ENCODE measurements at regions not wholly inside any gene's neighbourhood (a gene's known extent, or its start where the extent isn't known, plus 50 kb on each side); places are given as distances from the start of the nearest gene placed in this dataset.
"Not testable (repeated sequence)": the region's sequence is repeated elsewhere in the genome, so short reads cannot be mapped to it uniquely, and the experiment has no call there.

DNA sequence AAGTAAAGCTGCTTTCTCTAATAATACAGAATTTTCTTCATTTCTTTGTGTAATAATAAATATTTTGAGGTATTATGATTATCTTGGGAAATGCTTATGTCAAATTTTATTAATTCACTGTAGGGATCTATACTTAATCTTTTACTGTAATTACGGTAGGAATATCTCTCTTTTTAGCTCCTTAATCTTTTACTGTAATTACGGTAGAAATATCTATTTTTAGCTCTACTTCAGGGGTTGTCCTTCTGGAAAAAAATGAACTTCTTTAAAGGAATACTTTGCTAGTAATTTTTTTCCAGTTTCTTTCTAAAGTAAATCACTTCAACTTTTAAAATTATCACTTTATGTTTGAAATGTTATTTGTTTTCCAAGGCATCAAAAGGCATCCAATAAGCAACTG is 2229.4 kb upstream of the AGA start:
- 63 to 66% methylated on average over 2 of the region's 2 CpGs for WGBS, 2 donors
- Histone ChIP-seq H3K9ac (ENCODE audit: insufficient read depth in 1 of 2, low read length in 2 of 2) (no peak overlapping the region), H3K27me3 (ENCODE audit: control insufficient read depth in 3 of 3, insufficient read depth in 3 of 3, low read length in 2 of 3) (no peaks in the 10 kb centered on the region), H3K36me3 (ENCODE audit: control insufficient read depth in 4 of 4, insufficient read depth in 4 of 4, low read length in 4 of 4) (no peaks in the 10 kb centered on the region), H3K9me3 (ENCODE audit: control insufficient read depth in 4 of 4, insufficient read depth in 3 of 4, low read length in 3 of 4) (no peaks in the 10 kb centered on the region), H3K4me1 (ENCODE audit: control insufficient read depth in 5 of 5, insufficient read depth in 5 of 5, low read length in 5 of 5) (no peaks in the 10 kb centered on the region), H3K27ac (ENCODE audit: low read depth in 1 of 2, low read length in 1 of 2) (no peak overlapping the region), H3K4me3 (no peak overlapping the region)
- DNase-seq (no peak), ATAC-seq (ENCODE audit: insufficient read depth, low FRiP score) (no peak)
- TF ChIP-seq, protein P1, sequence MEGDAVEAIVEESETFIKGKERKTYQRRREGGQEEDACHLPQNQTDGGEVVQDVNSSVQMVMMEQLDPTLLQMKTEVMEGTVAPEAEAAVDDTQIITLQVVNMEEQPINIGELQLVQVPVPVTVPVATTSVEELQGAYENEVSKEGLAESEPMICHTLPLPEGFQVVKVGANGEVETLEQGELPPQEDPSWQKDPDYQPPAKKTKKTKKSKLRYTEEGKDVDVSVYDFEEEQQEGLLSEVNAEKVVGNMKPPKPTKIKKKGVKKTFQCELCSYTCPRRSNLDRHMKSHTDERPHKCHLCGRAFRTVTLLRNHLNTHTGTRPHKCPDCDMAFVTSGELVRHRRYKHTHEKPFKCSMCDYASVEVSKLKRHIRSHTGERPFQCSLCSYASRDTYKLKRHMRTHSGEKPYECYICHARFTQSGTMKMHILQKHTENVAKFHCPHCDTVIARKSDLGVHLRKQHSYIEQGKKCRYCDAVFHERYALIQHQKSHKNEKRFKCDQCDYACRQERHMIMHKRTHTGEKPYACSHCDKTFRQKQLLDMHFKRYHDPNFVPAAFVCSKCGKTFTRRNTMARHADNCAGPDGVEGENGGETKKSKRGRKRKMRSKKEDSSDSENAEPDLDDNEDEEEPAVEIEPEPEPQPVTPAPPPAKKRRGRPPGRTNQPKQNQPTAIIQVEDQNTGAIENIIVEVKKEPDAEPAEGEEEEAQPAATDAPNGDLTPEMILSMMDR (IDR thresholded peaks at IDR 0.05; ENCODE audit: control extremely low read depth, extremely low read depth): no peak

DNA sequence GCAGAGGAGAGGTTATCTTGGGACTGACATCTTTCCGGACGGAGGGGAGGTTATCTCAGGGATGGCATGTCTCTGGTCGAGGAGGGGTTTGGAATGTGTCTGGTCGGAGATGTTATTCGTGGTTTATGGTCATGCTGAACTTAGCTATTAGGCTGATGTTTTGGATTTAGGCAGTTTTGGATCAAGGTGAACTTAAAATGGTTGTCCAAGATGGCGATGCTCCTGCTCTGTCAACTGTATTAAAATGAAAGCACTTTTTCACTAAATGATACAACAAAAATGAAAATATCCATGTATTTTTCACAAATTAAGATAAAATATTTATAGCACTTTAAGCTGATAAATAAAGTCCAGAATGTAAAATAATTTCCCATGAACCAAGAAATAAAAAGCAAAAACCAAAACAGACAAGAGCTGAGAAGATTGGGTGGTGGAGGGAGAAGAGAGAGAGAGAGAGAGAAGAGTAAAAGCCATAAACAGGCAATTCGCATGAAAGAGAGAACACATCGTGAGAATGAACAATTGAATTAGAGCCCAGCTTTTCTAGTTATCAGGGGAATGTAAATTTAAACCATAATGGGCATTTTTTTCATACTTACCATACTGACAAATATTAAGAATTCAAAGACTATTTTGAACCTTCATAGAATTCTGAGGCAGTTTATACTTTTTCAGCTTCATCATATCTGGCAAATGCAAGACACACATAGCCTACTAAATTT is 2236.0 kb upstream of the AGA start:
- H3K27ac ChIP-seq (ENCODE audit: low read depth in 1 of 2, low read length in 1 of 2): no peak overlapping the region
- 78 to 92% methylated on average over 8 of the region's 8 CpGs for WGBS, 2 donors
- TF ChIP-seq, protein P1 (IDR thresholded peaks at IDR 0.05; ENCODE audit: control extremely low read depth, extremely low read depth): no peak
- H3K4me3 ChIP-seq: no peak overlapping the region
- H3K4me1 ChIP-seq (ENCODE audit: control insufficient read depth in 5 of 5, insufficient read depth in 5 of 5, low read length in 5 of 5): no peaks in the 10 kb centered on the region
- H3K36me3 ChIP-seq (ENCODE audit: control insufficient read depth in 4 of 4, insufficient read depth in 4 of 4, low read length in 4 of 4): no peaks in the 10 kb centered on the region
- H3K27me3 ChIP-seq (ENCODE audit: control insufficient read depth in 3 of 3, insufficient read depth in 3 of 3, low read length in 2 of 3): no peaks in the 10 kb centered on the region
- DNase-seq: no peak
- no peak for ATAC-seq (ENCODE audit: insufficient read depth, low FRiP score)
- no peak overlapping the region for H3K9ac ChIP-seq (ENCODE audit: insufficient read depth in 1 of 2, low read length in 2 of 2)
- no peaks in the 10 kb centered on the region for H3K9me3 ChIP-seq (ENCODE audit: control insufficient read depth in 4 of 4, insufficient read depth in 3 of 4, low read length in 3 of 4)

DNA sequence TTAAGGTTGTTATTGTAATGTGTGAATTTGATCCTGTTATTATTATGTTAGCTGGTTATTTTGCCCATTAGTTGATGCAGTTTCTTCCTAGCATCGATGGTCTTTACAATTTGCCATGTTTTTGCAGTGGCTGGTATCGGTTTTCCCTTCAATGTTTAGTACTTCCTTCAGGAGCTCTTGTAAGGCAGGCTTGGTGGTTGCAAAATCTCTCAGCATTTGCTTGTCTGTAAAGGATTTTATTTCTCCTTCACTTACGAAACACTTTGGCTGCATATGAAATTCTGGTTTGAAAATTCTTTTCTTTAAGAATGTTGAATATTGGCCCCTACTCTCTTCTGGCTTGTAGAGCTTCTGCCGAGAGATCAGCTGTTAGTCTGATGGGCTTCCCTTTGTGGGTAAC is 2241.4 kb upstream of the AGA start:
- ATAC-seq (ENCODE audit: insufficient read depth, low FRiP score): not testable (repeated sequence)
- 76 to 88% methylated on average over 4 of the region's 4 CpGs for WGBS, 2 donors

DNA sequence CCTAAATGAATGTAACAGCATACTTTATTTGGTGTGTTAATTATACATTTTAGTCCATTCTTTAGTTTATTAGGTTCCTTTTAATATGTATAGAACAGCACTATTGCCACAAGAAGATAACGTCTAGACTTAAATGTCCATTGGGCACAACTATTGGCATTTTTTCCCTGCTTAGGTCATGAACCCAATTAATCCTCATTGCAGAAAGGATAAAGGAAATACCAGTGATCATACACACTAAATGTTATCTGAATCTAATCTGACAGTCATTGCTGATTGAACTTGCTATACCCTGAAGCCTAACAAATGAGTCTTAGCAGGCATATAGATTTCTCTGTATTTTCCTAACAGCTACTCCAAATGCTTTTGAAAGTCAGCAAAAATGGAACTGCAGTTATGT is 2250.0 kb upstream of the AGA start:
- WGBS, 2 donors: 43 to 45% methylated on average over 1 of the region's 1 CpG
- H3K4me3 ChIP-seq: no peak overlapping the region
- H3K9ac ChIP-seq (ENCODE audit: insufficient read depth in 1 of 2, low read length in 2 of 2): no peak overlapping the region
- H3K9me3 ChIP-seq (ENCODE audit: control insufficient read depth in 4 of 4, insufficient read depth in 3 of 4, low read length in 3 of 4): no peaks in the 10 kb centered on the region
- H3K27me3 ChIP-seq (ENCODE audit: control insufficient read depth in 3 of 3, insufficient read depth in 3 of 3, low read length in 2 of 3): no peaks in the 10 kb centered on the region
- TF ChIP-seq, protein P1 (IDR thresholded peaks at IDR 0.05; ENCODE audit: control extremely low read depth, extremely low read depth): no peak
- H3K4me1 ChIP-seq (ENCODE audit: control insufficient read depth in 5 of 5, insufficient read depth in 5 of 5, low read length in 5 of 5): no peaks in the 10 kb centered on the region
- DNase-seq: peak in 1 of 3 donors; percentile 2
- no peak overlapping the region for H3K27ac ChIP-seq (ENCODE audit: low read depth in 1 of 2, low read length in 1 of 2)
- no peaks in the 10 kb centered on the region for H3K36me3 ChIP-seq (ENCODE audit: control insufficient read depth in 4 of 4, insufficient read depth in 4 of 4, low read length in 4 of 4)
- ATAC-seq (ENCODE audit: insufficient read depth, low FRiP score): no peak

More for the DNA sequence above, 2241.4 kb upstream of the AGA start:
- not testable (repeated sequence) for H3K27ac ChIP-seq (ENCODE audit: low read depth in 1 of 2, low read length in 1 of 2); H3K36me3 ChIP-seq (ENCODE audit: control insufficient read depth in 4 of 4, insufficient read depth in 4 of 4, low read length in 4 of 4); H3K9ac ChIP-seq (ENCODE audit: insufficient read depth in 1 of 2, low read length in 2 of 2); H3K9me3 ChIP-seq (ENCODE audit: control insufficient read depth in 4 of 4, insufficient read depth in 3 of 4, low read length in 3 of 4); H3K4me1 ChIP-seq (ENCODE audit: control insufficient read depth in 5 of 5, insufficient read depth in 5 of 5, low read length in 5 of 5); H3K4me3 ChIP-seq; H3K27me3 ChIP-seq (ENCODE audit: control insufficient read depth in 3 of 3, insufficient read depth in 3 of 3, low read length in 2 of 3)
- peak in 1 of 3 donors; percentile 2 for DNase-seq
